ENCODE measurements at regions not wholly inside any gene's neighbourhood (a gene's known extent, or its start where the extent isn't known, plus 50 kb on each side); places are given as distances from the start of the nearest gene placed in this dataset.

DNA sequence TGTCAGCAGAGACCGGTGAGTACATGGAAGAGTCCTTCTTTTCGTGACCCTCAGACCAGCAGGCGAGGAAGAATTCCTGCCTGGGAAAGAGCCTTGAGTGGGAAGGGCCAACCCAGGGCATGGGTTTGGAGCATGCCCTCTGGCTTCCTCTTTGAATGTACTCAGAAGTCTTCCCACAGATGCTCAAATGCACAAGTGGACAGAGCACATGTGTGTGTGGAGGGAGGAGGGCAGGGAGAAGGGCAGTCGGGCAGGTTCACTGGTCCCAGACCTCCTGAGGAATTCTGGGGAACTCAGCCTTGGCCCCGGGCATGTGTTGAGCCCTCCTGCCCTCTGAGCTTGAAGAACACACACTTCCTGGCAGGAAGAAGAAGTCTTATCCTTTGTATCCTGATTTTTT, 63.2 kb upstream of the HELT start:
- TF ChIP-seq POLR2A (IDR thresholded peaks at IDR 0.05) (no peak), POLR2AphosphoS5 (IDR thresholded peaks at IDR 0.05) (no peak)
- TF ChIP-seq, protein P1, sequence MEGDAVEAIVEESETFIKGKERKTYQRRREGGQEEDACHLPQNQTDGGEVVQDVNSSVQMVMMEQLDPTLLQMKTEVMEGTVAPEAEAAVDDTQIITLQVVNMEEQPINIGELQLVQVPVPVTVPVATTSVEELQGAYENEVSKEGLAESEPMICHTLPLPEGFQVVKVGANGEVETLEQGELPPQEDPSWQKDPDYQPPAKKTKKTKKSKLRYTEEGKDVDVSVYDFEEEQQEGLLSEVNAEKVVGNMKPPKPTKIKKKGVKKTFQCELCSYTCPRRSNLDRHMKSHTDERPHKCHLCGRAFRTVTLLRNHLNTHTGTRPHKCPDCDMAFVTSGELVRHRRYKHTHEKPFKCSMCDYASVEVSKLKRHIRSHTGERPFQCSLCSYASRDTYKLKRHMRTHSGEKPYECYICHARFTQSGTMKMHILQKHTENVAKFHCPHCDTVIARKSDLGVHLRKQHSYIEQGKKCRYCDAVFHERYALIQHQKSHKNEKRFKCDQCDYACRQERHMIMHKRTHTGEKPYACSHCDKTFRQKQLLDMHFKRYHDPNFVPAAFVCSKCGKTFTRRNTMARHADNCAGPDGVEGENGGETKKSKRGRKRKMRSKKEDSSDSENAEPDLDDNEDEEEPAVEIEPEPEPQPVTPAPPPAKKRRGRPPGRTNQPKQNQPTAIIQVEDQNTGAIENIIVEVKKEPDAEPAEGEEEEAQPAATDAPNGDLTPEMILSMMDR (IDR thresholded peaks at IDR 0.05 in 8 of 11, conservative IDR thresholded peaks at IDR 0.05 in 3 of 11), result no peak
